Endothelial cell of umbilical vein (primary cell): ENCODE measurements at regions not wholly inside any gene's neighbourhood (a gene's known extent, or its start where the extent isn't known, plus 50 kb on each side); places are given as distances from the start of the nearest gene placed in this dataset.

Experiments used
- BruUV-seq: library from RNA; stranded (reverse); fragments of 400-500 nt; replicated peaks from 2 replicates; lab custom pipeline; 2021; lab: Mats Ljungman, UMichigan
- CTCF ChIA-PET: fragments of 300-600, 350-600 bp; sonication (Branson Sonifier 250); formaldehyde crosslinking; loops from one replicate; lab custom pipeline; 2021; ENCODE audit warnings: antibody characterized with exemption, inconsistent platforms; lab: Charles Lee
- POLR2A ChIA-PET: fragments of 300-600, 350-600 bp; sonication (Branson Sonifier 250); formaldehyde crosslinking; loops from one replicate; lab custom pipeline; 2021; ENCODE audit warnings: antibody characterized with exemption, inconsistent platforms; lab: Charles Lee
- DNase-seq: peaks from one replicate; pipeline ENCODE4 v3.0.0-alpha.2; 2011; ENCODE audit warnings: low read depth, low spot score
- FAIRE-seq: peaks from 2 replicates; lab custom pipeline; 2011; peaks lifted over from hg19 to GRCh38; lab: Jason Lieb, UNC
- H2AFZ ChIP-seq: 2 replicates; pipeline ENCODE4 v1.6.0; 2012; ENCODE audit warnings: low read depth, low read length, control low read depth, inconsistent platforms
- H3K27ac ChIP-seq: 2 replicates; pipeline ENCODE4 v1.5.1; 2011; ENCODE audit warnings: low read depth, mild to moderate bottlenecking, control low read depth, low read length, moderate library complexity; ENCODE audit not compliant: insufficient read depth
- H3K27me3 ChIP-seq, 2 experiments: 2 replicates each; pipeline versions ENCODE4 v1.6.0 to v1.6.1; 2011; ENCODE audit warnings: low read length in 2 of 2, mixed read lengths in 1 of 2; ENCODE audit not compliant: control insufficient read depth in 2 of 2, insufficient read depth in 2 of 2
- H3K36me3 ChIP-seq, 2 experiments: 2 replicates in 1 of 2; 3 replicates in 1 of 2; pipeline ENCODE4 v1.5.1; 2011; ENCODE audit warnings: low read length in 2 of 2, mild to moderate bottlenecking in 1 of 2, moderate library complexity in 1 of 2; ENCODE audit not compliant: control insufficient read depth in 2 of 2, insufficient read depth in 2 of 2; ENCODE audit errors: extremely low read depth in 1 of 2
- H3K4me1 ChIP-seq: 3 replicates; pipeline ENCODE4 v1.5.1; 2011; ENCODE audit warnings: mild to moderate bottlenecking, low read length; ENCODE audit not compliant: control insufficient read depth, insufficient read depth; ENCODE audit errors: extremely low read depth
- H3K4me2 ChIP-seq: 2 replicates; pipeline ENCODE4 v1.6.1; 2011; ENCODE audit warnings: low read length, control low read depth, mixed read lengths; ENCODE audit not compliant: insufficient read depth
- H3K4me3 ChIP-seq, 3 experiments: fragments of 200-600 bp in 1 of 3; sonication (generic), shearing (Covaris generic) in 1 of 3; replicated peaks in 1 of 3; 2 replicates each; pipeline ENCODE4 v1.5.1; 2011 to 2016; ENCODE audit warnings: control low read depth in 3 of 3, low read length in 3 of 3, mild to moderate bottlenecking in 2 of 3, inconsistent platforms in 1 of 3, low read depth in 1 of 3, moderate library complexity in 1 of 3; ENCODE audit not compliant: insufficient read depth in 1 of 3
- H3K79me2 ChIP-seq: 2 replicates; pipeline ENCODE4 v1.6.0; 2012; ENCODE audit warnings: low read length, inconsistent platforms; ENCODE audit not compliant: control insufficient read depth, insufficient read depth
- H3K9ac ChIP-seq: replicated peaks from 2 replicates; pipeline ENCODE3; 2011; ENCODE audit warnings: low read length, control low read depth; ENCODE audit not compliant: insufficient read depth; ENCODE audit errors: extremely low read depth
- H3K9me1 ChIP-seq: replicated peaks from 3 replicates; pipeline ENCODE4 v1.6.0; 2011; ENCODE audit warnings: mild to moderate bottlenecking, low read length; ENCODE audit not compliant: control insufficient read depth, insufficient read depth; ENCODE audit errors: extremely low read depth
- H3K9me3 ChIP-seq: replicated peaks from 2 replicates; pipeline ENCODE4 v1.5.1; 2012; ENCODE audit warnings: low read length, inconsistent platforms; ENCODE audit not compliant: control insufficient read depth, insufficient read depth
- H4K20me1 ChIP-seq: replicated peaks from 2 replicates; pipeline ENCODE3; 2011; ENCODE audit warnings: mild to moderate bottlenecking, low read length; ENCODE audit not compliant: control insufficient read depth, insufficient read depth; ENCODE audit errors: extremely low read depth
- EZH2 ChIP-seq: IDR thresholded peaks from 2 replicates; pipeline ENCODE4 v1.6.1; 2012; ENCODE audit warnings: borderline replicate concordance, low read depth, mild to moderate bottlenecking, moderate library complexity, low read length, inconsistent platforms; ENCODE audit not compliant: severe bottlenecking
- FOS ChIP-seq: IDR thresholded peaks from 2 replicates; pipeline ENCODE4 v1.6.1; 2011; ENCODE audit warnings: mild to moderate bottlenecking, low read length, moderate library complexity, borderline replicate concordance; ENCODE audit not compliant: insufficient read depth
- GATA2 ChIP-seq: IDR thresholded peaks from 2 replicates; pipeline ENCODE4 v1.7.0; 2011; ENCODE audit warnings: low read depth, mild to moderate bottlenecking, moderate library complexity, mixed read lengths, low read length; ENCODE audit not compliant: insufficient read length, insufficient read depth
- JUN ChIP-seq: IDR thresholded peaks from 2 replicates; pipeline ENCODE4 v1.6.1; 2011; ENCODE audit warnings: borderline replicate concordance, low read depth; ENCODE audit not compliant: insufficient read length, insufficient read depth
- MYC ChIP-seq: IDR thresholded peaks from one replicate; pipeline ENCODE4 v1.6.1; 2011; ENCODE audit warnings: mild to moderate bottlenecking, low read depth, low read length
- POLR2A ChIP-seq: IDR thresholded peaks from 2 replicates; pipeline ENCODE4 v1.6.1; 2012; ENCODE audit warnings: low read depth, mild to moderate bottlenecking, control low read depth, low read length
- POLR2AphosphoS5 ChIP-seq: IDR thresholded peaks from 2 replicates; pipeline ENCODE4 v1.6.1; 2012; ENCODE audit warnings: low read depth, mild to moderate bottlenecking, control low read depth, low read length, moderate library complexity; ENCODE audit not compliant: insufficient read depth
- dilution Hi-C: fragments of 300-500 bp; cut with MboI; formaldehyde crosslinking; loops from one replicate; pipeline ENCODE4 v1.15.0; 2019; ENCODE audit warnings: low sequenced_read_pairs; ENCODE audit not compliant: extremely low pct_ligation_motif_present
- intact Hi-C: fragments of 100-400 bp; cut with micrococcal nuclease; formaldehyde crosslinking; loops from one replicate; pipeline ENCODE4 v1.10.0; 2022
- TF ChIP-seq, protein P1 (sequence below): IDR thresholded peaks from 2 replicates; pipeline ENCODE4 v1.6.1; 2011; ENCODE audit not compliant: insufficient read depth, insufficient read length
- TF ChIP-seq, protein P2 (sequence below), 2 donors: IDR thresholded peaks; 1 replicate in 1 of 2; 2 replicates in 1 of 2; pipeline ENCODE4 v1.5.1; 2011; ENCODE audit warnings: low read length in 2 of 2, mild to moderate bottlenecking in 2 of 2, moderate library complexity in 2 of 2, control low read depth in 1 of 2, inconsistent platforms in 1 of 2, low read depth in 1 of 2; ENCODE audit not compliant: insufficient read depth in 1 of 2; ENCODE audit errors: extremely low read depth in 1 of 2

DNA sequence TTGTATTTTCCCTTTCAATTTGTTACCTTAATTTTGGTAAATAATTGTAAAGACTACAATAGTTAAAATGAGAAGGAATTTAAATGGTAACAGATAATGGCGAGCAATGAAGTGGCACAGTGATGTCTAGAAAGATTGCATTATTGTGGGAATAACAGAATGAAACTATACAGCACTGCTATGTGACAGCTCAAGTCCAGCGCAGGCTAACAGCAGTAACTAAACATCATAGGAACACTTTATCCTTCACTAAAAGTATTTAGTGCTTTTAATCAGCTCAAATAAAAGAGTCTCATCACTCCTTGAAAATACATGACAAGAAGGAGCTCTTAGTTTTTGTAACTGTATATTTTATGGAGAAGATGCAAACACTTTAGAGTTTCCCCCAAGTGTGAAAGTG is 190.8 kb downstream of the TENT5A start:
- Histone ChIP-seq H3K36me3 (no peaks in the 10 kb centered on the region), H3K9me1 (no peaks in the 10 kb centered on the region), H3K79me2 (no peaks in the 10 kb centered on the region), H3K4me1 (no peaks in the 10 kb centered on the region), H3K9me3 (no peaks in the 10 kb centered on the region), H3K9ac (no peak overlapping the region), H3K27ac (no peak overlapping the region), H3K4me2 (no peak overlapping the region), H2AFZ (no peak overlapping the region), H4K20me1 (no peaks in the 10 kb centered on the region), H3K4me3 (no peak overlapping the region), H3K27me3 (no peaks in the 10 kb centered on the region)
- DNase-seq (no peak), FAIRE-seq (no peak)
- no peak for TF ChIP-seq FOS
- dilution Hi-C loops = no loop called here
- BruUV-seq = no TSS peak
- ChIA-PET POLR2A (no interaction called here), CTCF (interaction anchor here (1.0 to 1.2 kb wide), 3 partner anchors 9 to 18 kb away, joined by 3 read pairs; no protein-coding TSS in a partner anchor)
- intact Hi-C loops = no loop called here

GRCh38 chr6:81561071-81561564 is 191.4 kb downstream of the TENT5A start:
- no peak for TF ChIP-seq POLR2A
- no peak for TF ChIP-seq MYC
- no peak for TF ChIP-seq GATA2
- TF ChIP-seq EZH2 = no peak
- TF ChIP-seq JUN = no peak
- TF ChIP-seq, protein P1, sequence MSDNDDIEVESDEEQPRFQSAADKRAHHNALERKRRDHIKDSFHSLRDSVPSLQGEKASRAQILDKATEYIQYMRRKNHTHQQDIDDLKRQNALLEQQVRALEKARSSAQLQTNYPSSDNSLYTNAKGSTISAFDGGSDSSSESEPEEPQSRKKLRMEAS = no peak
- TF ChIP-seq FOS = no peak
- no peak for TF ChIP-seq POLR2AphosphoS5
- TF ChIP-seq, protein P2, sequence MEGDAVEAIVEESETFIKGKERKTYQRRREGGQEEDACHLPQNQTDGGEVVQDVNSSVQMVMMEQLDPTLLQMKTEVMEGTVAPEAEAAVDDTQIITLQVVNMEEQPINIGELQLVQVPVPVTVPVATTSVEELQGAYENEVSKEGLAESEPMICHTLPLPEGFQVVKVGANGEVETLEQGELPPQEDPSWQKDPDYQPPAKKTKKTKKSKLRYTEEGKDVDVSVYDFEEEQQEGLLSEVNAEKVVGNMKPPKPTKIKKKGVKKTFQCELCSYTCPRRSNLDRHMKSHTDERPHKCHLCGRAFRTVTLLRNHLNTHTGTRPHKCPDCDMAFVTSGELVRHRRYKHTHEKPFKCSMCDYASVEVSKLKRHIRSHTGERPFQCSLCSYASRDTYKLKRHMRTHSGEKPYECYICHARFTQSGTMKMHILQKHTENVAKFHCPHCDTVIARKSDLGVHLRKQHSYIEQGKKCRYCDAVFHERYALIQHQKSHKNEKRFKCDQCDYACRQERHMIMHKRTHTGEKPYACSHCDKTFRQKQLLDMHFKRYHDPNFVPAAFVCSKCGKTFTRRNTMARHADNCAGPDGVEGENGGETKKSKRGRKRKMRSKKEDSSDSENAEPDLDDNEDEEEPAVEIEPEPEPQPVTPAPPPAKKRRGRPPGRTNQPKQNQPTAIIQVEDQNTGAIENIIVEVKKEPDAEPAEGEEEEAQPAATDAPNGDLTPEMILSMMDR (IDR thresholded peaks at IDR 0.05; ENCODE audit: extremely low read depth in 1 of 2, insufficient read depth in 1 of 2, low read depth in 1 of 2, low read length in 2 of 2) = no peak
- no TSS peak for BruUV-seq
- Histone ChIP-seq H3K9ac (no peak overlapping the region), H2AFZ (no peak overlapping the region), H4K20me1 (no peaks in the 10 kb centered on the region), H3K36me3 (no peaks in the 10 kb centered on the region), H3K4me2 (no peak overlapping the region), H3K27ac (no peak overlapping the region), H3K27me3 (no peaks in the 10 kb centered on the region), H3K9me1 (no peaks in the 10 kb centered on the region), H3K9me3 (no peaks in the 10 kb centered on the region), H3K4me1 (no peaks in the 10 kb centered on the region), H3K79me2 (no peaks in the 10 kb centered on the region), H3K4me3 (no peak overlapping the region)
- dilution Hi-C loops = no loop called here
- CTCF ChIA-PET = interaction anchor here (1.2 kb wide), 1 partner anchor 8 kb away, joined by 3 read pairs; no protein-coding TSS in a partner anchor
- FAIRE-seq (no peak), DNase-seq (no peak)
- POLR2A ChIA-PET = no interaction called here
- intact Hi-C loops = no loop called here
